NCI-H446 (cell line): ENCODE measurements at regions not wholly inside any gene's neighbourhood (a gene's known extent, or its start where the extent isn't known, plus 50 kb on each side); places are given as distances from the start of the nearest gene placed in this dataset.
A peak's percentile ranks its signal among the peaks of the same experiment; 100 is the strongest.

Experiments used
- DNase-seq, 2 experiments: peaks; one replicate each; lab custom pipeline; 2025; lab: John Stamatoyannopoulos, UW

GRCh38 chr13:72527333-72527732 lies 200.1 kb downstream of the MZT1 start:
- DNase-seq = no peak

- DNase-seq = no peak
Measured at GRCh38 chr13:72523593-72523992, 203.8 kb downstream of the MZT1 start.

- no peak for DNase-seq
Measured at GRCh38 chr13:72523049-72523448, 204.4 kb downstream of the MZT1 start.

GRCh38 chr13:72521940-72522661 lies 205.3 kb downstream of the MZT1 start:
- DNase-seq = peak in 1 of 2 experiments; percentile 0

GRCh38 chr13:72514146-72514545 lies 213.3 kb downstream of the MZT1 start:
- no peak for DNase-seq

- DNase-seq = no peak
Measured at GRCh38 chr13:72508392-72508791, 219.0 kb downstream of the MZT1 start.

- DNase-seq = no peak
Measured at GRCh38 chr13:72507416-72508199, 219.8 kb downstream of the MZT1 start.

GRCh38 chr13:72506706-72507105 lies 220.7 kb downstream of the MZT1 start:
- DNase-seq = no peak

GRCh38 chr13:72505376-72505775 lies 222.1 kb downstream of the MZT1 start:
- DNase-seq = no peak

- peak; percentile 4 to 36 for DNase-seq
Measured at GRCh38 chr13:72504131-72504841, 223.1 kb downstream of the MZT1 start.

- no peak for DNase-seq
Measured at GRCh38 chr13:72500851-72501250, 226.6 kb downstream of the MZT1 start.

GRCh38 chr13:72495681-72496080 lies 231.7 kb downstream of the MZT1 start:
- DNase-seq = no peak

GRCh38 chr13:72489751-72490150 lies 237.7 kb downstream of the MZT1 start:
- DNase-seq = peak; percentile 5 to 51

- DNase-seq = peak in 1 of 2 experiments; percentile 21
Measured at GRCh38 chr13:72473321-72473720, 254.1 kb downstream of the MZT1 start.

- peak in 1 of 2 experiments; percentile 35 for DNase-seq
Measured at GRCh38 chr13:72469906-72470305, 257.5 kb downstream of the MZT1 start.

GRCh38 chr13:72463561-72463960 lies 263.9 kb downstream of the MZT1 start:
- DNase-seq = no peak

GRCh38 chr13:72462726-72463125 lies 264.7 kb downstream of the MZT1 start:
- DNase-seq = no peak

GRCh38 chr13:72462166-72462565 lies 265.3 kb downstream of the MZT1 start:
- DNase-seq = no peak

- DNase-seq = peak in 1 of 2 experiments; percentile 7
Measured at GRCh38 chr13:72458701-72459100, 268.7 kb downstream of the MZT1 start.

- no peak for DNase-seq
Measured at GRCh38 chr13:72457151-72457550, 270.3 kb downstream of the MZT1 start.

- no peak for DNase-seq
Measured at GRCh38 chr13:72456486-72456885, 270.9 kb downstream of the MZT1 start.

- DNase-seq = no peak
Measured at GRCh38 chr13:72453161-72453560, 274.3 kb downstream of the MZT1 start.

GRCh38 chr13:72448082-72448481 lies 279.3 kb downstream of the MZT1 start:
- no peak for DNase-seq
